WTC11 (cell line): ENCODE measurements at regions not wholly inside any gene's neighbourhood (a gene's known extent, or its start where the extent isn't known, plus 50 kb on each side); places are given as distances from the start of the nearest gene placed in this dataset.

Source experiments
- ATF3 ChIP-seq: sonication (generic); formaldehyde crosslinking; conservative IDR thresholded peaks from 2 replicates; pipeline ENCODE4 v1.8.1; 2022; ENCODE audit warnings: mild to moderate bottlenecking, missing genetic modification reagents
- CREB1 ChIP-seq: sonication (generic); formaldehyde crosslinking; IDR thresholded peaks from 2 replicates; pipeline ENCODE4 v1.8.0; 2023; ENCODE audit warnings: mild to moderate bottlenecking, missing genetic modification reagents
- CTCF ChIP-seq: fragments of 200-600 bp; IDR thresholded peaks from 2 replicates; pipeline ENCODE4 v1.8.0; 2022; ENCODE audit warnings: antibody characterized with exemption
- ESRRA ChIP-seq: sonication (generic); formaldehyde crosslinking; IDR thresholded peaks from 2 replicates; pipeline ENCODE4 v1.8.1; 2022; ENCODE audit warnings: mild to moderate bottlenecking, missing genetic modification reagents, borderline replicate concordance
- MAX ChIP-seq: sonication (generic); formaldehyde crosslinking; IDR thresholded peaks from 2 replicates; pipeline ENCODE4 v1.8.0; 2022; ENCODE audit warnings: mild to moderate bottlenecking, missing genetic modification reagents
- NFYB ChIP-seq: sonication (generic); formaldehyde crosslinking; conservative IDR thresholded peaks from 2 replicates; pipeline ENCODE4 v1.8.0; 2022; ENCODE audit warnings: low read depth, missing genetic modification reagents
- SMAD4 ChIP-seq: sonication (generic); formaldehyde crosslinking; IDR thresholded peaks from 2 replicates; pipeline ENCODE4 v1.8.0; 2022; ENCODE audit warnings: mild to moderate bottlenecking, missing genetic modification reagents
- SP1 ChIP-seq: sonication (generic); formaldehyde crosslinking; conservative IDR thresholded peaks from 2 replicates; pipeline ENCODE4 v1.8.1; 2022; ENCODE audit warnings: missing genetic modification reagents
- TEAD4 ChIP-seq: sonication (generic); formaldehyde crosslinking; IDR thresholded peaks from 2 replicates; pipeline ENCODE4 v1.8.0; 2022; ENCODE audit warnings: mild to moderate bottlenecking, missing genetic modification reagents
- ZNF121 ChIP-seq: sonication (generic); formaldehyde crosslinking; IDR thresholded peaks from 2 replicates; pipeline ENCODE4 v1.8.0; 2023; ENCODE audit warnings: missing genetic modification reagents
- ZNF423 ChIP-seq: fragments of 250-450 bp; sonication (Bioruptor Pico); IDR thresholded peaks from 2 replicates; pipeline ENCODE4 v2.1.2; 2022; ENCODE audit warnings: mild to moderate bottlenecking, moderate library complexity

- TF ChIP-seq CTCF (no peak), SMAD4 (no peak), ZNF121 (CRISPR knock-in tag) (no peak), MAX (no peak), ATF3 (CRISPR knock-in tag) (no peak), ZNF423 (CRISPR knock-in tag) (no peak), CREB1 (CRISPR knock-in tag) (no peak), ESRRA (CRISPR knock-in tag) (no peak), NFYB (CRISPR knock-in tag) (no peak), SP1 (CRISPR knock-in tag) (no peak), TEAD4 (no peak)
Observed at GRCh38 chr2:52961403-52961802, 806.2 kb upstream of the CHAC2 start.
